PFSK-1 (cell line): ENCODE measurements at regions not wholly inside any gene's neighbourhood (a gene's known extent, or its start where the extent isn't known, plus 50 kb on each side); places are given as distances from the start of the nearest gene placed in this dataset.

Source experiments
- FOXP2 ChIP-seq: optimal IDR thresholded peaks from 2 replicates; pipeline ENCODE3; 2011; ENCODE audit warnings: borderline replicate concordance, control low read depth, inconsistent platforms; ENCODE audit not compliant: insufficient read depth; ENCODE audit errors: extremely low read length, extremely low read depth
- POLR2AphosphoS5 ChIP-seq: IDR thresholded peaks from 2 replicates; pipeline ENCODE4 v1.6.1; 2012; ENCODE audit warnings: low read depth, mild to moderate bottlenecking, control low read depth, low read length, moderate library complexity
- SIN3A ChIP-seq: IDR thresholded peaks from 2 replicates; pipeline ENCODE4 v1.6.1; 2012; ENCODE audit warnings: mild to moderate bottlenecking, low read length, moderate library complexity, borderline replicate concordance; ENCODE audit not compliant: insufficient read depth
- TAF1 ChIP-seq: IDR thresholded peaks from 2 replicates; pipeline ENCODE4 v1.6.1; 2012; ENCODE audit warnings: low read length, control low read depth, borderline replicate concordance; ENCODE audit not compliant: insufficient read depth
- TF ChIP-seq, protein P1 (sequence below), 2 experiments: IDR thresholded peaks; 2 replicates each; pipeline versions ENCODE4 v1.6.1 to v1.8.0; 2011 to 2012; ENCODE audit warnings: low read depth in 2 of 2, low read length in 2 of 2, control low read depth in 1 of 2, inconsistent platforms in 1 of 2, mild to moderate bottlenecking in 1 of 2, moderate library complexity in 1 of 2; ENCODE audit not compliant: insufficient read depth in 1 of 2

DNA sequence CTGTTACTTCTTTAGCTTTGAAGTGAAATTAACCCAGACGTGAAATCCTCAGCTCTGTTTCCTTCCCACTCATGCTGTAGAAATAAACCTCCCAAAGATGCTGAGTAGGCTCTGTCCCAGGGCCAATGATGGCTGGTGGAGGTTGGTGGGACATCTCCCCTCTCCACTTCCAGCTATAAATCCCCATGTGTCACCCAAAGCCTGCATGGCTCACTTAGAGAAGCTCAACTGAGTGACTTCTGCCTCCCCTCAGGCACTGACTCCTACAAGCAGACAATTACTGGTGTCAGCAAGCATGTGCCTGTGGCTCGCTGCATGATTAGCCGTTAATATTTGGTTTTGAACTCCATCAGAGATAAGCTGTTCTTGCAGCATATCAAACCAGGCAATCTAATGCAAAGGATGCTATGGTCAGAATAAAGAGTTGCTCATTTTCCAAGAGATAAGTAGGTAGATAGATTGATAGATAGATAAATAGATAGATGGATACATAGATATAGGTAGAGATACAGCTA, 569.5 kb upstream of the WWC1 start:
- TF ChIP-seq FOXP2 (no peak), TAF1 (no peak), SIN3A (no peak), POLR2AphosphoS5 (no peak)
- TF ChIP-seq, protein P1, sequence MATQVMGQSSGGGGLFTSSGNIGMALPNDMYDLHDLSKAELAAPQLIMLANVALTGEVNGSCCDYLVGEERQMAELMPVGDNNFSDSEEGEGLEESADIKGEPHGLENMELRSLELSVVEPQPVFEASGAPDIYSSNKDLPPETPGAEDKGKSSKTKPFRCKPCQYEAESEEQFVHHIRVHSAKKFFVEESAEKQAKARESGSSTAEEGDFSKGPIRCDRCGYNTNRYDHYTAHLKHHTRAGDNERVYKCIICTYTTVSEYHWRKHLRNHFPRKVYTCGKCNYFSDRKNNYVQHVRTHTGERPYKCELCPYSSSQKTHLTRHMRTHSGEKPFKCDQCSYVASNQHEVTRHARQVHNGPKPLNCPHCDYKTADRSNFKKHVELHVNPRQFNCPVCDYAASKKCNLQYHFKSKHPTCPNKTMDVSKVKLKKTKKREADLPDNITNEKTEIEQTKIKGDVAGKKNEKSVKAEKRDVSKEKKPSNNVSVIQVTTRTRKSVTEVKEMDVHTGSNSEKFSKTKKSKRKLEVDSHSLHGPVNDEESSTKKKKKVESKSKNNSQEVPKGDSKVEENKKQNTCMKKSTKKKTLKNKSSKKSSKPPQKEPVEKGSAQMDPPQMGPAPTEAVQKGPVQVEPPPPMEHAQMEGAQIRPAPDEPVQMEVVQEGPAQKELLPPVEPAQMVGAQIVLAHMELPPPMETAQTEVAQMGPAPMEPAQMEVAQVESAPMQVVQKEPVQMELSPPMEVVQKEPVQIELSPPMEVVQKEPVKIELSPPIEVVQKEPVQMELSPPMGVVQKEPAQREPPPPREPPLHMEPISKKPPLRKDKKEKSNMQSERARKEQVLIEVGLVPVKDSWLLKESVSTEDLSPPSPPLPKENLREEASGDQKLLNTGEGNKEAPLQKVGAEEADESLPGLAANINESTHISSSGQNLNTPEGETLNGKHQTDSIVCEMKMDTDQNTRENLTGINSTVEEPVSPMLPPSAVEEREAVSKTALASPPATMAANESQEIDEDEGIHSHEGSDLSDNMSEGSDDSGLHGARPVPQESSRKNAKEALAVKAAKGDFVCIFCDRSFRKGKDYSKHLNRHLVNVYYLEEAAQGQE (IDR thresholded peaks at IDR 0.05; ENCODE audit: insufficient read depth in 1 of 2, low read depth in 2 of 2, low read length in 2 of 2) = no peak

DNA sequence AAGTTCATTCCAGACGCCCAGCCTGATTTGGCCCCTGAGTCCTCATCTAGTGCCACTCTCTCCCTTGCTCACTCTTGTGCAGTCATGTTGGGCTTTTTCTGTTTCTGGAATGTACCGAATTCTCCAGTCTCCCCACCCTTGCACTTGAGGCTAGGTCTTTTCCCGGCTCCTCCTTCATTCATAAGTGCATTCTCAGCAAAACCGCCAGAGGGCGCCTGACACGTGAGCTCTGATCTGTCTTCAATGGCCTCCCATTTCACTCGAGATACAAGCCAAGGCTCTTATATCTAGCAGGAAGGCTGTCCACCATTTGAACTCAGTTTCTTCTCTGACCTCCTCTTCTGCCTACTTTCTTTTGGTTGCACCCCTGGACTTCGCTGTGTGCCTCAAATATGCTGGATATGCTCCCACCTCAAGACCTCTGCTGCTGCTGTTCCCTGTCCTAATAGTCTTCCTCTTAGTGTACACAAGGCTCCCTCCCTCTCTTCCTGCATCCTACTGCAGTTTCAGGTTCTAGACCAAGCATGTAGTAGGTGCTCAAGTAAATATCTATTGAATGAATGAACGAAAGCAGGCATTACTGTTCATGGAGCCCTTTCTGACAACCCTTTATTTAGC, 568.1 kb upstream of the WWC1 start:
- TF ChIP-seq POLR2AphosphoS5 (no peak), TAF1 (no peak), SIN3A (no peak), FOXP2 (no peak)
- TF ChIP-seq, protein P1 (IDR thresholded peaks at IDR 0.05; ENCODE audit: insufficient read depth in 1 of 2, low read depth in 2 of 2, low read length in 2 of 2) = no peak

GRCh38 chr5:167725264-167725663, 566.2 kb upstream of the WWC1 start:
- TF ChIP-seq, protein P1 (IDR thresholded peaks at IDR 0.05; ENCODE audit: insufficient read depth in 1 of 2, low read depth in 2 of 2, low read length in 2 of 2) = no peak
- TF ChIP-seq TAF1 (no peak), POLR2AphosphoS5 (no peak), SIN3A (no peak), FOXP2 (no peak)

- TF ChIP-seq POLR2AphosphoS5 (no peak), FOXP2 (no peak), SIN3A (no peak), TAF1 (no peak)
- TF ChIP-seq, protein P1 (IDR thresholded peaks at IDR 0.05; ENCODE audit: insufficient read depth in 1 of 2, low read depth in 2 of 2, low read length in 2 of 2) = no peak
These were observed 565.7 kb upstream of the WWC1 start for GRCh38 chr5:167725741-167726140.
